CD4-positive, alpha-beta T cell treated with Interleukin-4 for 1 hour (primary cell): ENCODE measurements at regions not wholly inside any gene's neighbourhood (a gene's known extent, or its start where the extent isn't known, plus 50 kb on each side); places are given as distances from the start of the nearest gene placed in this dataset.
"Not testable (repeated sequence)": the region's sequence is repeated elsewhere in the genome, so short reads cannot be mapped to it uniquely, and the experiment has no call there.

Source experiments
- DNase-seq, 2 donors: peaks; one replicate each; pipeline ENCODE4 v3.0.0-alpha.2; 2020 to 2022

DNA sequence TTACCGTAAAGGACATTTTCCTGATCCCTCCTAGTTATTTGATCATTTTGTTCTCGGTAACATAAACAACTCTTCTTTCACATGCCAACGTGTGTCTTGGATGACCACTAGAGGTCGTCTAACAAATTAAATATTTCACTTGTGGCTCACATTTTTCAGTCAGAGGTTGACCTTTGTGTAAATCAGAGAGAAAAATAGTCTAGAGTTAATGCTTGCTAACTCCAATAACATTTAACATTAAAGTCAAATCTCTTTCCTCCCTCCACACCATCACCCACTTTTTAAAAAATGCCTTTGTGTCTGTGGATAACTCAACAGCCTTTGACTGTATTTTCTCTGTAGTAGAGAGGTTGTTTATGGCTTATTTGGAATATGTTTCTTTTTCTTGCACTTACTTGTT, 220.5 kb upstream of the B3GALT2 start:
- peak; percentile 11 to 71 for DNase-seq

- DNase-seq = no peak
These were observed 217.8 kb upstream of the B3GALT2 start for GRCh38 chr1:193404236-193404635.

- no peak for DNase-seq
These were observed 216.6 kb upstream of the B3GALT2 start for GRCh38 chr1:193402977-193403376.

DNA sequence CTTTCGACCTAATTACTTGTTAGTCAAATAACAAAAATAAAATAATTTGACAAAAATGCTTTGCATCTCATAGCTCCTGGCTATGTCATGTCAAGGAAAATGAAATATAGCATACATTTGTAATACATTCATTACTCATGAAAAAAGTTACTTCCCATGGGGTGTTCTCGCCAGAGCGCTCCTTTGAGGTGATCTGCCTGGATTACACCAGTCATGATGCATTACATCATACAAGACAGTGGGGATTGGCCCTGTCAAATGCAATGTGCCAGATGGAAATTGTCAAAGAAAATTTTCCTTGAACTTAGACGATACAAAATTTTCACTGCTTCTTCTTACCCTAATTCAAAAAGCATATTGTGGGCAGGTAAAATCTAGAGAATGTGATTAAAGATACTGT, 215.6 kb upstream of the B3GALT2 start:
- no peak for DNase-seq

GRCh38 chr1:193394336-193394735, 207.9 kb upstream of the B3GALT2 start:
- DNase-seq = no peak

- DNase-seq = no peak
These were observed 206.3 kb upstream of the B3GALT2 start for GRCh38 chr1:193392686-193393085.

GRCh38 chr1:193388683-193389082, 202.3 kb upstream of the B3GALT2 start:
- no peak for DNase-seq

- DNase-seq = no peak
These were observed 201.8 kb upstream of the B3GALT2 start for GRCh38 chr1:193388165-193388564.

DNA sequence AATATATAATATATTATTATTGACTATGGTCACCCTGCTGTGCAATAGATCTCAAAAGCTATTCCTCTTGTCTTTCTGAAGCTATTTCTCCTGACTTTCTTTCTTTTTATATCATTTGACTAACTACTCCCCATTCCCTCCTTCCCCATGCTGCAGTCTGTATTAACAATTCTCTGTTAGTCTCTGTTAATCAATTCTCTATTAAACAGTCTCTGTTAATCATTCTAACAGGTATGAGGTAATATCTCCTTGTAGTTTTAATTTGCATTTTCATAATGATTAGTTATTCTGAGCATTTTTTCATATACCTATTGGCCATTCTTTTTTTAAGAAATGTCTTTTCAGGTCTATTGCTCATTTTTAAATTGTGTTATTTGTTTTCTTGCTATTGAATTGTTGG, 201.0 kb upstream of the B3GALT2 start:
- no peak for DNase-seq

- DNase-seq = not testable (repeated sequence)
These were observed 192.0 kb upstream of the B3GALT2 start for GRCh38 chr1:193378451-193378850.

DNA sequence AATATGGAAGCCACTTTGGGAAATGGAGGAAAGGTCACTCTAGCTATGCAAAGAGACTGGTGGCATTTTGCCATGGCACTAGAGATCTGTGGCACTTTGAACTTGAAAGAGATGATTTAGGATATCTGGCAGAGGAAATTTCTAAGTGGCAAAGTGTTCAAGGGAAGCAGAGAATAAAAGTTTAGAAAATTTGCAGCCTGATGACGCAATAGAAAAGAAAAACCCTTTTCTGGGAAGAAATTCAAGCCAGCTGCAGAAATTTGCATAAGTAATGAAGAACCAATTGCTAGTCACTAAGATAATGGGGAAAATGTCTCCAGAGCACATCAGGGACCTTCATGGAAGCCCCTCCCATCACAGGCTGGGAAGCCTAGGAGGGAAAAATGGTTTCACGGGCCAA, 191.1 kb upstream of the B3GALT2 start:
- DNase-seq = no peak

GRCh38 chr1:193372553-193372952, 186.1 kb upstream of the B3GALT2 start:
- no peak for DNase-seq

GRCh38 chr1:193368302-193368701, 181.9 kb upstream of the B3GALT2 start:
- peak in 1 of 2 donors; percentile 22 for DNase-seq

DNA sequence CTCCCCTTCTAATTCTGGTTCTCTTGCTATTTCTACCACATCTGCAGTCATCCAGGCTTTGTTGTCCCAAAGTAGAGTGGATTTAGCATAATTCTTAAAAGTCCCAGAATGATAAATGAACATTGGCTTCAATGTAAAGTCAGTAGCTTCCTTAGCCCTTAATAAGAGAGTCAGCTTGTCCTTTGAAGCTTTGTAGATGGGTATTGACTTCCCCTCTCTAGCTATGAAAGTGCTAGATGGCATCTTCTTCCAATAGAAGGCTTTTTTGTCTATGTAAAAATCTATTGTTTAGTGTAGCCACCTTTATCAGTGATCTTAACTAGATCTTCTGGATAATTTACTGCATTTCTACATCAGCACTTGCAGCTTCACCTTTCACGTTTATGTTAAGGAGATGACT, 181.4 kb upstream of the B3GALT2 start:
- DNase-seq = peak in 1 of 2 donors; percentile 12

- DNase-seq = no peak
These were observed 180.5 kb upstream of the B3GALT2 start for GRCh38 chr1:193366764-193367507.

DNA sequence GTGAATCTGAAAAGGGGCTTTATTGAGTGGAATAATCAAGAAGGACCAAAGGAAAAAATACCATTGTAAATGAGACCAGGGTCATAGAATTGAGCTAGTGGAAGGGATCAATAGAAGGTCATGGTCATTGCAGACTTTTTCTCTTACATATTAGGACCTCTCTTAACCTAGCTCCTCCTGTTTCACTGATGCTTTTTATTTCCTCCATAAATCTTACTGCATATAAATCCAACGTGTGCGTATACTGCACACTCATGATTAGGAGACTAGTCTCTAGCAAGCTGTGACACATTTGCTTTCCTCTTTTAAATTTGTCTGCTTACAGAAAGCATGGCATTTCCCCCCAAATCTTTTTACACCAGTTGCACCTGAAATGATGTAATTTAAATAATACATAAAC, 179.6 kb upstream of the B3GALT2 start:
- DNase-seq = no peak

DNA sequence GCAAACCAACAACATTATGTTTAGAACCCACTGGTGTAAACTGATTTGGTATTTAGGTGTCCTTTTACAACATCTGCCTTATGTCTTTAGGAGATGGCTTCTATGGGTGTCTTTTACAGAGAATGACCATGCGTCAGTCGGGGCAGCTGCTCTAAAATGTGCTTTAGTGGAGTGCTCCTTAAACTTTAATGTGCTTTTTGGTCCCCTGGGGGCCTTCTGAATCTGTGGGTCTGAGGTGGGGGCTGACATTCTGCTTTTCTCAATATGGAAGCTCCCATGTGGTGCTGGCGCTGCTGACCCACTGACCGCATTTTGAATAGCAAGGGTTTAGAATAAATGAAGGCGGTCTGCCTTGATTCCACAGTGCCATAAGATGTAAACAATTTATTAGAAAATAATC, 173.2 kb upstream of the B3GALT2 start:
- DNase-seq = no peak

- no peak for DNase-seq
These were observed 172.0 kb upstream of the B3GALT2 start for GRCh38 chr1:193358419-193358818.

DNA sequence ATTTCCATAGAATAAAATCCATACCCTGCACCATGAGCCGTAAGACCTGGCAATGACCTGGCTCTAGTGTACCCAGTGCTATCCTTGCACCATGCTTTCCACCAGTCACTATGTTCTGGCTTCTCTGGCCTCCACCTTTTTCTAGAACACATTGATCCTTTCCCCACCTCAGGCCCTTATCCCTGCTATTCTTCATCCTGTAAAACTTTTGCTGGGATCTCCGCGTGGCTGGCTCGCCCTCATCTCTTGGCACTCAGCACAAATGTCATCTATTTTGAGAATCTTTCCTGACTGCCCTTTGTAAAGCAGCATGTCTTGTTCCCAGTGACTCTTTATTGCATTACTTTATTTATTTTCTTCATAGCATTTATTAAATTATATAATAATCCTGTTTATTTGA, 169.8 kb upstream of the B3GALT2 start:
- no peak for DNase-seq

DNA sequence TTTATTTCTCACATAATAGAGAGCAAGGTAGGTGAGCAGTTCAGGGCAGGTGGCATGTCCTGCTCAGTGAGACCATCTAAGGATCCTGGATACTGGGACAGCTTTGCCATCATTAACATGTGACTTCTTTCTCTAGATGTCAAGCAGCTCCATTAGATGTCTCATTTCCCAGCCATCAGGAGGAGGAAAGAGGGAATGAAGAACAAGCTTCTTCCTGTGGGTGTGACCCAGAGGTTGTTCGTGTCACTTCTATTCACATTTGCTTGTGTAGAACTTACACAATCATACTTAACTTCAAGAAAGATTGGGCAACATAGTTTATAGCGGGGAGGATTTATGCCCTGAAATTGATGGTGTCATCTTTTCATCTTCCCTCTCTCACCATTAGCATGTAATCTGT, 169.2 kb upstream of the B3GALT2 start:
- DNase-seq = no peak

GRCh38 chr1:193355178-193355577, 168.8 kb upstream of the B3GALT2 start:
- no peak for DNase-seq

GRCh38 chr1:193348769-193349535, 162.5 kb upstream of the B3GALT2 start:
- no peak for DNase-seq

DNA sequence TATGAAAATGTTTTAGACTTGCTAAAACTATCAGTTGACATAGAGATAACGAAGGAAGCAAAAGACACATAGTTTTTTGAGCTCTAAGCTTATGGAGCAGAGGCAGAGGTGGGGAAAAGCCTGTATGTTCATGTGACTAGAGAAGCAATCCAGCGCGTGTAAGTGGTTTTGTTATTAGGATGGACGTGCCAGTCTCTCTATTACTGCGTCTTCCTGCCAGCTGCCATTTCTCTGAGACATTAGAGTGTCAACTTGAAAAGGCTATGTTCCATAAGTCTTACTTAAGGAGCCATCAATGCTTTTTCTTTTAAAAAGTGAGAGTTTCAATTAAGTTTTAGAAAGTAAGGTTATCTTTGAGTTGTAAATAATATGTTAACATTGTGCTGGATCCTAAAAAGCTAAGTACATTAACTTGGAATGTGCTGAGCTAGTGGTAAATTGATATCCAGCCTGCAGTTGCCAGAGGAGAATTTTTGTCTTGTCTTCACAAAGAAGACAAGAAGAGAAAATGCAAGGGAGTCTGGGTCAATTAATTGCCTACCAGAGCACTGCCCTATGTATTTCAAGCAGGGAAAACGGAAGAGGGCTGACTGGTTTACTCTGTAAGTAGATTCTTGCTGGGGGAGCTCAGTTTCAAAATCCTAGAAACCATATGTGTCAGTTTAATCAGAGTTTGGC, 161.8 kb upstream of the B3GALT2 start:
- no peak for DNase-seq

DNA sequence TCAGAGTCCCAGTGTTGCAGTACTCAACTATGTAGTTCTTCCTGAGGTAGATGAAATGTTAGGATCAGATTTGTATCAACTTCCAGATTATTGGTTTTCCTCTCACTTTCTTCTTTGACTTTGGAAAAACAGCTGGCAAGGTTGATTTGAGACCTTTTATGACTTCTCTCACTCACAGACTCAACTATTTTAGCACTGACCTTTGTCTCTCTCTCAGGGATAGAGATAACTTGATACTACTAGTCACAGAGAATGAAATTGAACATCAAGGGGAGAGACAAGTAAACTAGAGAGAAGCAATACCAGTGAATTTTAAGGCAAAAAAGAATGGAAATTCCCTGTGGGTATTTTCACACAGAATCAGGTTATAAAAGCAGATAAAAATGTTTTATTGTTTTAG, 159.7 kb upstream of the B3GALT2 start:
- DNase-seq = no peak
